ENCODE measurements at regions not wholly inside any gene's neighbourhood (a gene's known extent, or its start where the extent isn't known, plus 50 kb on each side); places are given as distances from the start of the nearest gene placed in this dataset.

- Histone ChIP-seq H3K9me3 (no peaks in the 10 kb centered on the region), H3K27me3 (replicated peaks in 1 of 7) (no peaks in the 10 kb centered on the region), H3K4me1 (no peaks in the 10 kb centered on the region), H3K36me3 (no peaks in the 10 kb centered on the region), H3K27ac (no peak overlapping the region), H3K4me3 (no peak overlapping the region)
- no peak for TF ChIP-seq POLR2A (IDR thresholded peaks at IDR 0.05)
- no peak for TF ChIP-seq CTCF (IDR thresholded peaks at IDR 0.05 in 8 of 11, conservative IDR thresholded peaks at IDR 0.05 in 3 of 11)
- no peak for TF ChIP-seq POLR2AphosphoS5 (IDR thresholded peaks at IDR 0.05)
- intact Hi-C loops (cut with DNase I; ENCODE audit: low total_unique reads): no loop called here
- DNase-seq: no peak
- 16 to 39% (median 31%) methylated on average over 1 of the region's 1 CpG for WGBS, 5 donors
These were observed 982.1 kb downstream of the DTWD2 start for GRCh38 chr5:118006219-118006618.

DNA sequence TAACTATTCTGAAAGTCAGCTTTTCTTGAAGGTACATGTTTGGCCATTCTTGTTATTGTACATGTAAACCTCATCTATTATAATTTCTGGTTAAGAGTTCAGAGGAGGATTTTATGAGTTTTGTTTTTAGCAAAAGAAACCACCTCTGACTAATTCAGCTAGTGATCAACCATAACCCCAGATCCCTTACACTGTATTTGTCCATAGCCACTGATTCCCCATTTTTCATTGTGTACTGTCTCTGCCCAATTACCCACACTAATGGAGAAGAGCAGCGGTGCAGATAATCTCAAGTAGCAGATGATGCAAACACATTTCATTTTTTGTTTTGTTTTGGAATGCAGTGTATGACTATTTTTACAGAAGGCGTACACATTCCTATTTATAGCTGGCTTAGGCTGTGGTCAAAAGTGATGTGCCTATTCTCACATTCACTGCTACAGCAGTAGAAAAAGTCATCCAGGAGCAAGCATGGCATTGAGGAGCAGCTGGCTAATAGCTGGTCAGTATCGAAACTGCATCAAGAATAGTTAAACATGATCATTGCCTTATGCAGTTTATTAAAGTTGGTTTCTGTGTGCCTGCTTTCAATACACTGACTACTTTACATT, 988.3 kb downstream of the DTWD2 start:
- intact Hi-C loops (cut with DNase I; ENCODE audit: low total_unique reads): no loop called here
- H3K36me3 ChIP-seq: no peaks in the 10 kb centered on the region
- H3K4me1 ChIP-seq: no peaks in the 10 kb centered on the region
- no peak for TF ChIP-seq POLR2A (IDR thresholded peaks at IDR 0.05)
- no peak for TF ChIP-seq POLR2AphosphoS5 (IDR thresholded peaks at IDR 0.05)
- H3K27ac ChIP-seq: no peak overlapping the region
- 65 to 91% (median 78%) methylated on average over 3 of the region's 3 CpGs for WGBS, 5 donors
- H3K9me3 ChIP-seq: no peaks in the 10 kb centered on the region
- H3K4me3 ChIP-seq: no peak overlapping the region
- no peaks in the 10 kb centered on the region for H3K27me3 ChIP-seq (replicated peaks in 1 of 7)
- DNase-seq: no peak

DNA sequence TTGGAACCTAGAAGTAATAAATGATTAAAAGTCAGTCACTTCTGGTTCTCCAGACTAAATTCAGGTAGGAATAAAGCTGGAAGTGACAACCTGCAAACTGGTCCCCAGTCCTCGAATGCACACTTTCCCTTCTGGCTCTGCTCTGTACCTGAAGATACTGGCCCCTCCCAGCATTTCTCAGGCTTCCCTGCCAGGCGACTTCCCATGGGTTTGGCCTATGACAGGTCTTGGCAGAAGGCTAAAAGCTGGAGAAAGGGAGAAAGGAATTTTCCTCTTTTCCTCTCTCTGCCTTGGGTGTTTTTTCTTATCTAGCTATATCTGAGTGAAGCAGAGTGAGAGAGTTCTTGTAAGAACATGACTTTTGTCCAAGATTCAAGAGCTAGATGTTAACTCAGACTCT, 1005.7 kb downstream of the DTWD2 start:
- no peaks in the 10 kb centered on the region for H3K4me1 ChIP-seq
- no peak for TF ChIP-seq POLR2AphosphoS5 (IDR thresholded peaks at IDR 0.05)
- TF ChIP-seq POLR2A (IDR thresholded peaks at IDR 0.05): no peak
- no peak for TF ChIP-seq CTCF (IDR thresholded peaks at IDR 0.05 in 8 of 11, conservative IDR thresholded peaks at IDR 0.05 in 3 of 11)
- intact Hi-C loops (cut with DNase I; ENCODE audit: low total_unique reads): no loop called here
- no peaks in the 10 kb centered on the region for H3K27me3 ChIP-seq (replicated peaks in 1 of 7)
- H3K36me3 ChIP-seq: no peaks in the 10 kb centered on the region
- DNase-seq: no peak
- H3K27ac ChIP-seq: no peak overlapping the region
- no peaks in the 10 kb centered on the region for H3K9me3 ChIP-seq
- WGBS, 5 donors: 60 to 82% (median 65%) methylated on average over 2 of the region's 2 CpGs
- H3K4me3 ChIP-seq: no peak overlapping the region

DNA sequence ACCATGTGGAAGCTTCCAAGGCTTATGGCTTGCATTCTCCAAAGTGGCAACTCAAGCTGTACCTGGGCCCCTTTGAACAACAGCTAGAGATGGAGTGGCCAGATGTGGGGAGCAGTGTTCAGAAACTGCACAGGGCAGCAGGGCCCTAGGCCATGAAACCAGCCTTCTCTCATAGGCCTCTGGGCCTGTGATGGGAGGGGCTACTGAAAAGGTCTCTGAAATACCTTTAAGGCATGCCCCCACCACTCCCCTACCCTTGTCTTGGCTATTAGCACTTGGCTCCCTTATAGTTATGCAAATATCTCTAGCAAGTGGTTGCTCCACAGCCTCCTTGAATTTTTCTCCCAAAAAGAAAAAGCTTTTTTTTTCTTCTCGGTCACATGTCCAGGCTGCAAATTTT, 1014.6 kb downstream of the DTWD2 start:
- no peaks in the 10 kb centered on the region for H3K27me3 ChIP-seq (replicated peaks in 1 of 7)
- H3K27ac ChIP-seq: no peak overlapping the region
- TF ChIP-seq POLR2A (IDR thresholded peaks at IDR 0.05) (no peak), POLR2AphosphoS5 (IDR thresholded peaks at IDR 0.05) (no peak), CTCF (IDR thresholded peaks at IDR 0.05 in 8 of 11, conservative IDR thresholded peaks at IDR 0.05 in 3 of 11) (no peak)
- DNase-seq: no peak
- no peaks in the 10 kb centered on the region for H3K36me3 ChIP-seq
- no peak overlapping the region for H3K4me3 ChIP-seq
- intact Hi-C loops (cut with DNase I; ENCODE audit: low total_unique reads): no loop called here
- WGBS, 5 donors: 89 to 100% (median 91%) methylated on average over 1 of the region's 1 CpG
- no peaks in the 10 kb centered on the region for H3K4me1 ChIP-seq
- peaks cover 0 to 7% (median 0%) of the 10 kb centered on the region in 8 donors for H3K9me3 ChIP-seq

DNA sequence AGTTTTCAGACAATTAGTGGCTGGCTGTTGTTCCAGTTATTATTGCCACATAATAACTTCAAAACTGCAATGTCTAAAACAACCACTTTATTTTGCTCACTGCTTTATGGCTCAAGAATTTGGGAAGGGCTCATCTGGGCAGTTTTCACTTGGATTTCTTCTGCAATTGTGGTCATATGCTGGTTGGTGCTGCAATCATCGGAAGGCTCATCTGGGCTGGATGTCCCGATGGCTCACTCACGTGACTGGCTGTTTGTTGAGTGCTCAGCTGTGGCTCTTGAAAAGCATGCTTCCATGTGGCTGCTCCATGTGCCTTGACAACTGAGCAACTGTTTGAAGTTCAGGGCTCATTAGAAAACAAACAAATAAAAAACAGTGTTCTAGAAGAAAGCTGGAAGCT, 1032.5 kb downstream of the DTWD2 start:
- peaks cover 0 to 6% (median 0%) of the 10 kb centered on the region in 8 donors for H3K9me3 ChIP-seq
- 84 to 97% (median 91%) methylated on average over 3 of the region's 3 CpGs for WGBS, 5 donors
- no peaks in the 10 kb centered on the region for H3K4me1 ChIP-seq

More for the DNA sequence above, 1032.5 kb downstream of the DTWD2 start:
- Histone ChIP-seq H3K27ac (no peak overlapping the region), H3K4me3 (no peak overlapping the region), H3K27me3 (replicated peaks in 1 of 7) (no peaks in the 10 kb centered on the region), H3K36me3 (no peaks in the 10 kb centered on the region)
- intact Hi-C loops (cut with DNase I; ENCODE audit: low total_unique reads): no loop called here
- no peak for DNase-seq
- no peak for TF ChIP-seq POLR2A (IDR thresholded peaks at IDR 0.05)
- TF ChIP-seq POLR2AphosphoS5 (IDR thresholded peaks at IDR 0.05): no peak
- TF ChIP-seq CTCF (IDR thresholded peaks at IDR 0.05 in 8 of 11, conservative IDR thresholded peaks at IDR 0.05 in 3 of 11): no peak

All from spleen (tissue), 11 donors.